Esophagus muscularis mucosa (tissue), 2 donors: ENCODE measurements at regions not wholly inside any gene's neighbourhood (a gene's known extent, or its start where the extent isn't known, plus 50 kb on each side); places are given as distances from the start of the nearest gene placed in this dataset.

Experiments
- EP300 ChIP-seq: sonication (generic); formaldehyde crosslinking; IDR thresholded peaks from one replicate; pipeline ENCODE4 v1.6.1; 2017; ENCODE audit warnings: antibody characterized with exemption
- POLR2A ChIP-seq: fragments of 450-650 bp; IDR thresholded peaks from one replicate; pipeline ENCODE4 v1.6.1; 2017; ENCODE audit warnings: antibody characterized with exemption, moderate library complexity, mild to moderate bottlenecking, low read depth

DNA sequence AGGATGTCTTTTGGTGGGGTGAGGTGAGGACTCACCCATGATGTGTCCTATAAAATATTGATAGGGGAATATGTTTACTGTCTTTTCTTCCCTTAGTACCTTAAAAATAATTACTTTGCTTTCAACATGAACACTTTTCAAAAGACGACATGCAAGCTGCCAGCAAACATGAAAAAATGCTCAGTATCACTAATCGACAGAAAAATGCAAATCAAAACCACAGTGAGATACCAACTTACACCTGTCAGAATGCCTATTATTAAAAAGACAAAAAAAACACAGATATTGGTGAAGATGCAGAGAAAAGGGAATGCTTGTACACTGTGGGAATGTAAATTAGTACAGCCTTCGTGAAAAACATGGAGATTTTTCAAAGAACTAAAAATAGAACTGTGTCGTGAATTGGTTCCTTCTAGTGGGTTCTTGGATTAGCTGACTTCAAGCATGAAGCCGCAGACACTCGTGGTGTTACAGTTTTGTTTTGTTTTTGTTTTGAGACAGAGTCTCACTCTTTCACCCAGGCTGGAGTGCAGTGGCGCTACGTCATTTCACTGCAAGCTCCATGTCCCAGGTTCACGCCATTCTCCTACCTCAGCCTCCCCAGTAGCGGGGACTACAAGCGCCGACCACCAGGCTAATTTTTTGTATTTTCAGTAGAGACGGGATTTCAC, 160.9 kb downstream of the FGF9 start:
- TF ChIP-seq EP300: no peak
- no peak for TF ChIP-seq POLR2A
